ENCODE measurements at regions not wholly inside any gene's neighbourhood (a gene's known extent, or its start where the extent isn't known, plus 50 kb on each side); places are given as distances from the start of the nearest gene placed in this dataset.

DNA sequence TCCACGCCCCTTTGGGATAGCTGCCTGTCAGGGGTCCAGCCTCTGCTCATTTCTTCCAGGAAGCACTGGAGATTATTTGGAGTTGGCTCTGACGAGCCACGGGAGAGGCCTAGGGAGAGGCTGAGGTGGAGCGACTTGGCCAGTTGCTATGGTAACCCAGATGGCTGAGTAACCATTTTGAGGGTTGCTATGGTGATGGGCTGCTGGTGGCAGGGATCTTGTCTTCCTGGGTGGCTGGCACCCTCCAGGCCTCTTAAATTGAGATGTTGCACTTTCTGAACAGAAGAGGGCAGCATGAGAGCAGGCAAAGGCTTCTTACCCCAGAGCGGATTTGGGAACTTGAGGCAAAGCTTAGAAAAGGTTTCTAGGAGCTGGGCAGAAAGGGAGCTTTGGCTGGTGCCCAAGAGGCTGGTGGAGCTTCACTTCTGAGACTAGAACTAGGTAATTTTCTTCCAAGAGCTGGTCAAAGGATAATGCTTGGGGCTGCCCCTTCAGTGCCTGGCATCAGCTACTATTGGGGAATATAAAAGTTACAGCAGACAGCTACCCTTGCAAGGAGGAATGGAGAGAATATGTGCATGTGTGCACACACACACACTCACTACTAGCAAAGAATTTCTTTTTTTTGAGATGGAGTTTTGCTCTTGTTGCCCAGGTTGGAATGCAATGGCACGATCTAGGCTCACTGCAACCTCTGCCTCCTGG is 72.5 kb downstream of the NDUFS5 start:
- Histone ChIP-seq H3K27me3 (replicated peaks; ENCODE audit: control insufficient read depth, insufficient read depth, low read length, poor library complexity, severe bottlenecking) (no peaks in the 10 kb centered on the region), H3K9me3 (ENCODE audit: control insufficient read depth, low read length) (no peaks in the 10 kb centered on the region), H3K4me1 (ENCODE audit: control insufficient read depth, insufficient read depth, low read length, poor library complexity, severe bottlenecking) (peaks cover 7% of the 10 kb centered on the region), H3K36me3 (ENCODE audit: control insufficient read depth, insufficient read depth, low read length) (no peaks in the 10 kb centered on the region), H3K27ac (ENCODE audit: insufficient read depth, low read length, poor library complexity, severe bottlenecking) (no peak overlapping the region), H3K4me3 (ENCODE audit: insufficient read depth, low read depth, low read length, poor library complexity, severe bottlenecking) (no peak overlapping the region)
- peak; percentile 45 to 58 (median 52) for DNase-seq

DNA sequence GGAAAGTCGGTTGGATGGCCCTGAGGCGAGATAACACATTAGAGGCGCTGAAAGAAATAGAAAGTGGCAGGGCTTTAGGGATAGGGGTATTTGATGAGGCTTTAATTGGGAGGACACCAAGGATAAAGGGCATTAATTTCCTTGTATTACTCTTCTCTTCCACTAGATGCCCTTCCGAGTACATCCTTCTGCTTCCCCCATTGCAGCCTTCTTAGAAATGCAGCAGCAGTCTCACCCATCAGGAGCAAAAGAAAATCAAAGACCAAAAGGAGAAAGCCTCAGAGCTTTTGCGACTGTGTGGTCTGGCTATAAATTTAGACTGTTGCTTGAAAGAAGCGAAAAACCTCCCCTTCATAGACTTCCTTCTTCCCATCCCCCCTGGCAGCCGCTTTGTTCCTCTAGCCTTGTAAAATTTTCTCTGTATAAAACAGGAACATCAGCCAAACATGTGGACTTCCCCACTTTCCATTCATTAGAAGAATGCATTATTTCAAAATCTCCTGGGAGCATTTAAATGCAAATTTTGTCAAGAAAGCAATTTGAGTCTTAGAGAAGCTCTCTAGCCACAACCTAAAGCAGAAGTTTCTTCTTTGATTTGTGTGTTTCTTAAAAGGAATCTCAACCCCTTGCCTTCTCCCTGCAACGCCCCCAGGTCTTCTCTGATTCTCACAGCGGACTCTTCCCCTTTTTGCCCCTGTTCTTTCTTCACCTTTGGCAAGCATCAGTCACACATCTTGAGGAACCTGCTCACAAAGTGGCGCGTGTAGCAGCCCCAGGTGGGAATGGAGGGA is 76.6 kb downstream of the NDUFS5 start:
- Histone ChIP-seq H3K4me3 (ENCODE audit: insufficient read depth, low read depth, low read length, poor library complexity, severe bottlenecking) (no peak overlapping the region), H3K9me3 (ENCODE audit: control insufficient read depth, low read length) (no peaks in the 10 kb centered on the region), H3K27me3 (replicated peaks; ENCODE audit: control insufficient read depth, insufficient read depth, low read length, poor library complexity, severe bottlenecking) (no peaks in the 10 kb centered on the region), H3K36me3 (ENCODE audit: control insufficient read depth, insufficient read depth, low read length) (no peaks in the 10 kb centered on the region), H3K27ac (ENCODE audit: insufficient read depth, low read length, poor library complexity, severe bottlenecking) (no peak overlapping the region), H3K4me1 (ENCODE audit: control insufficient read depth, insufficient read depth, low read length, poor library complexity, severe bottlenecking) (peaks cover 19% of the 10 kb centered on the region)
- DNase-seq, result no peak

DNA sequence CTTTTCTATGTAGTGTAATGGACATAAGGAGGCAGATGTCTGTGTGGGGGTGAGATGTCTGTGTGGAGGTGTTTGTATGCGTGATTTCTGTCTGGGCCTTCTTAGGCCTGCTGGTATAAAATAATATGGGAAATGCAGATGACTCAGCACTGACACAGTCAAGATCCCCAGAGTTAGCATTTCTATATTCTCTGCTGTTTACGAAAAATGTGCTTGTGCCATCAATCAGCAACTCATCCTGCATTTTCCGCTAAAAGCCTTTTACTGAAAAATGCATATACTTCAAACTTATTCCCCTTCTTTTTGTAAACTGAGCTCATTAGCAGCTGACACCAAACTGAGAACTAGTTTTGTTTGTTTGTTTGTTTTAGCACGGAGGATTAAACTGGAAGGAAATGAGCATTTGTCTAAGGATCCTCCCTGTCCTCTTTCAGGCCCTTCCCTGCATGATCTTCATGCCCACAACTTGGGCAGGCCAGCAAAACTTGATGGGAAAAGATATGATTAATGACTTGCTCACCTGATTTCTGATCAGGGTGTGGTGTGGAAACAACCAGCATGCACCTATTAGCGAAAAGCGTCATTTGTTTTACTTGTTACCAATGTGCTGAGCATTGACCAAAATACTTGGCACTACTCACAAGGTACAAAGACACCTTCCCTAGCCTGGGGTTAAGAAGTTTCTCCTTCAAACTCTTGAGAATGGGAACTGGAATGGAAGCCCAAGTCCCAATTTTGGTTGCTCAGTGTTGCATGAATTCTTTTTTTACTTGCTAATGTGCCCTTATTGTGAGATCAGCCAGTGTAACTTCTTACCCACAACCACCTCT is 77.4 kb downstream of the NDUFS5 start:
- Histone ChIP-seq H3K9me3 (ENCODE audit: control insufficient read depth, low read length) (no peaks in the 10 kb centered on the region), H3K36me3 (ENCODE audit: control insufficient read depth, insufficient read depth, low read length) (no peaks in the 10 kb centered on the region), H3K4me1 (ENCODE audit: control insufficient read depth, insufficient read depth, low read length, poor library complexity, severe bottlenecking) (peaks cover 16% of the 10 kb centered on the region), H3K4me3 (ENCODE audit: insufficient read depth, low read depth, low read length, poor library complexity, severe bottlenecking) (no peak overlapping the region), H3K27ac (ENCODE audit: insufficient read depth, low read length, poor library complexity, severe bottlenecking) (no peak overlapping the region), H3K27me3 (replicated peaks; ENCODE audit: control insufficient read depth, insufficient read depth, low read length, poor library complexity, severe bottlenecking) (no peaks in the 10 kb centered on the region)
- DNase-seq, result no peak

DNA sequence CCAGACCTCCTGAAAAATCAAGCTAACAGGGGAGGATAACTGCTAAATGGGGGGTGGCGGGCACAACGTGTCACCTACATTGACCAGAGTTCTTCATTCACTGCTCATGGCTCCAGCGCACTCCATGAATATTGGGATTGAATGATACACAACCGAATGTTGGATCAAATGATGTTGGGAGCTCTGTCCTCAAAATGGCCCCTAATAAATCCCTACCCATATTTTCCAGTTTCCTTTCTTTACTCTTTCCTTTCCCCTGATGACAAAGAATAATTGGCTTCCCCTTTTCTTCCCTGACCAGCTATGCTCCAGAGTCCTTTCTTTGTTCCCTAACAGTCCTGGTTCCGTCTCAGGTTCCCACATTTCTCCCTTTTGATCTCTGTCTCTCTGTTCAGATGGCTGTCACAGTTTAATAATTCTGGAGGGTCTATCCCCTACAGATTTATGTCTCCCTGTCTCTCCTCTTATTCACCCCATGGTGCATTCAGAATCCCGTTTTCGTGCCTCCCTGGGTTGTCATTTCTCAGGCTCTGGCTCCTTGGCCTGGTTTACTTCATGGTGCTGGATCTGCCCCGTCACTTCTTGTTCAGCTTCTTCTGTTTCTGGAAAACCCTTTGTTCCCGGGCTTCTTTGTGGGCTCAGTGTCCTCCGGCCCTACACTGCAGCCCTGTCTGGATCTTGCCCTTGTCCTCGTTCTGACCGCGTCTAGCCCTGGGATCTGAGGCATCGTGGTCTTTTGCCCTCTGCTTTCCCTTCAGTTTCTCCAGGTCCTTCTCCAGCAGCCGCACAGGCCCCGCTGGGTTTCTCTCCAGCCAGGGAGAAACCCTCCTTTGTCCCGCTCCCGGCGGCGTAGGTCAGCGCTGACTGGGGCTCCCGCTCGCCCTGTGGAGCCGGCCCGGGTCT is 78.3 kb downstream of the NDUFS5 start:
- DNase-seq, result no peak
- no peak overlapping the region for H3K4me3 ChIP-seq (ENCODE audit: insufficient read depth, low read depth, low read length, poor library complexity, severe bottlenecking)

DNA sequence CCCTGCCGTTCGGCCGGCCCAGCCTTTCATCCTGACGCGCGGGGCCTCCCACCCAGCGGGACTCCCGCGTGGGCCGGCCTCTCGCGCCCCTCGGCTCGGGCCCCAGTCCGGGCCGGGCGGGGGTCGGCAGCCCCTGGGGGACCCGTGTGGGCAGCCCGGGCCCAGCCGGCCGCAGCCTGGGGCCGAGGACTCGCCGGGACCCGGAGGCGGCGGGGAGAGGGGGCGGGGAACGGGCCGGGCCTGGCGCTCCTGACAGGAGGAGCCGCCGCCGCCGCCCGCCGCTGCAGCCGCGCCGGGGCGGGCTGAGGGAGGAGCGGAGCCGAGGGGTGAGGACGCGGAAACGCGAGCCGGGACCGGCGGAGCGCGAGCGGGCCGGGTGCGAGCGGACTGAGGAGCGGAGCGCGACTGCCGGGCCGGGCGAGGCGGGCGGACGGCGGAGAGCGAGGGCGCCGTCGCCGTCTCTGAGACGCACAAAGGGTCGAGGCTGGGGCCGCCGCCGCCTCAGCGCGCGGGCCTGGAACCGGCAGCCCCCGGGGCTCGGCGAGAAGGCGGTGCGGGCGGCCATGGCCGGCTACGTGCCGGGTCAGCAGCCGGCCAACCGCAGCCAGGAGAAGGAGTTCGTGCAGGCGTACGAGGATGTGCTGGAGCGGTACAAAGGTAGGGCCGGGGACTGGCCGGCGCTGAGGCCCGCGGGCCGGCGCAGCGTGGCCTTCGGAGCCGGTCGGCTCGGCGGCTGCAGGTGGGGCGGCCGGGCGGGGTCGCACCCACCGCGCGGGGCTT is 79.1 kb downstream of the NDUFS5 start:
- Histone ChIP-seq H3K9me3 (ENCODE audit: control insufficient read depth, low read length) (no peaks in the 10 kb centered on the region), H3K27me3 (replicated peaks; ENCODE audit: control insufficient read depth, insufficient read depth, low read length, poor library complexity, severe bottlenecking) (no peaks in the 10 kb centered on the region), H3K4me1 (ENCODE audit: control insufficient read depth, insufficient read depth, low read length, poor library complexity, severe bottlenecking) (peaks cover 16% of the 10 kb centered on the region), H3K4me3 (ENCODE audit: insufficient read depth, low read depth, low read length, poor library complexity, severe bottlenecking) (peak overlapping the region; percentile 63), H3K36me3 (ENCODE audit: control insufficient read depth, insufficient read depth, low read length) (no peaks in the 10 kb centered on the region), H3K27ac (ENCODE audit: insufficient read depth, low read length, poor library complexity, severe bottlenecking) (peak overlapping the region; percentile 27)
- DNase-seq, result peak; percentile 25 to 40 (median 38)

More for the DNA sequence above, 78.3 kb downstream of the NDUFS5 start:
- Histone ChIP-seq H3K27ac (ENCODE audit: insufficient read depth, low read length, poor library complexity, severe bottlenecking) (no peak overlapping the region), H3K4me1 (ENCODE audit: control insufficient read depth, insufficient read depth, low read length, poor library complexity, severe bottlenecking) (peaks cover 16% of the 10 kb centered on the region), H3K9me3 (ENCODE audit: control insufficient read depth, low read length) (no peaks in the 10 kb centered on the region), H3K36me3 (ENCODE audit: control insufficient read depth, insufficient read depth, low read length) (no peaks in the 10 kb centered on the region), H3K27me3 (replicated peaks; ENCODE audit: control insufficient read depth, insufficient read depth, low read length, poor library complexity, severe bottlenecking) (no peaks in the 10 kb centered on the region)

DNA sequence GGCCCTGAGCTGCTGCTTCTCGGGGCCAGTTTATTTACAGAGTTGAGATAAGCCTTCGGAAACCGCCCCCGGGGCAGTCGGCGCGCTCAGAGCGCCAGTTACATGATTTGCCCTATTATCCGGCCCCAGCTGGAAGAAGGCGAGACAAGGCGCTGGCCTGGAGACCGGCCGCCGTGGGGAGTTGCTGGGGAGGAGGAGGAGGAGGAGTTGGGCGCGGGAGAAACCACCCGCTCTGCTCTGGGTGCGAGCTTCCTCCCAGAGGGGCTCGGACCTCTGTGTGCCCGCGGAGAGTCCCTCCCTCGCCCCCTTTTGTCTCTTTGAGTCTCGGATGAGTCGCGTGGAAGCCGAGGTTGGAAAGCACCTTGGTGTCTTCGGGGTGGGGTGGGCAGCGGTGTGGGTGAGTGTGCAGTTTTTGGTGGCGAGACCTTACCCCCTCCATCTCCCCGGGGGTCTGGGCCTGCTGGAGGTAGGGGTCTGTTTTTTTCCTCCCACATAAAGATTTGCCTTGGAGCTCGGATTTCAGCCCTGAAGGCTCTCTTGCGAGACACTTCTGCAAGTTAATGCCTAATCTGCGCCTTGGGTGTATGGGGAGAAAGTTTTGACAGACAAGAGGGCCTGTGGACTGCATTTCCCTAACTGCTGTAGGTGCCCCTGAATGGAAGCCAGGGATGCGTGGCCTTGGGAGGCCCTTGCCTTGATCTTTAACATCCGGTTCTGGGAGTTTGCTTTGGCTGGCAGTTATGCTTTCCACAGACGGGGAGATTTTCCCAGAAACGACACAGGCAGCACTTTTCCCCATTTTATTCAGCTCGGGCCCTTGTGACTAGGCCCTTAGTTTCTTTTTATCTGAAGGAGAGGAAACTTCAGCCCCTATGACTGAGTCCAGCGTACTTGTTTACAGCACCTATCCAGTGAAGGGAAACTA is 80.0 kb downstream of the NDUFS5 start:
- DNase-seq, result peak in 1 of 3 donors; percentile 10
- Histone ChIP-seq H3K27ac (ENCODE audit: insufficient read depth, low read length, poor library complexity, severe bottlenecking) (peak overlapping the region; percentile 27), H3K4me3 (ENCODE audit: insufficient read depth, low read depth, low read length, poor library complexity, severe bottlenecking) (peak overlapping the region; percentile 63), H3K27me3 (replicated peaks; ENCODE audit: control insufficient read depth, insufficient read depth, low read length, poor library complexity, severe bottlenecking) (no peaks in the 10 kb centered on the region), H3K4me1 (ENCODE audit: control insufficient read depth, insufficient read depth, low read length, poor library complexity, severe bottlenecking) (peaks cover 16% of the 10 kb centered on the region), H3K36me3 (ENCODE audit: control insufficient read depth, insufficient read depth, low read length) (no peaks in the 10 kb centered on the region), H3K9me3 (ENCODE audit: control insufficient read depth, low read length) (no peaks in the 10 kb centered on the region)

DNA sequence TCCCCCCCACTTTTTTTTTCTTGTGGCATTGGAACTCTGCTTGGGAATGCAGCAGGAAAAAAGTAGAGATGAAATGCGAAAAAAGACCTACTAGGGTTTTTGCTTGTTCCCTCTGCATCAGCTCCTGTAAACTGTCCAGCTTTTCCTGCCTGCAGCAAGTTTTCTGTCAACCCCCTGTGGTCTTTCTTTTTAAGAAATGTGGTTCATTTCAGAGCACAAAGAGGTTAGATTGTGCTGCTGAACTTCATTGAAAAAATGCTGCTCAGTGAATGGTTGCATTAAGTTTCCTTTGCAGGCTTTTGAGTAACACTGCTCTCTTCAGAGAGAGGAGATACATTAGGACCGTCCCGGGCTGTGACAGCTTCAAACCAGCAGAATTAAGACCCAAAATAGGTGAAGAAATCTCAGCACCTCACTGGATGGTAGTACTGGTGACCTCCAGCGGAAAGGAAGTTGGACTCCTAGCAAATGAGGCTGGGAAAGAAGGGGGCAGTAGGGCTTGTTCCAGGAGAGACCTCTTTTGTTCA is 80.7 kb downstream of the NDUFS5 start:
- H3K36me3 ChIP-seq (ENCODE audit: control insufficient read depth, insufficient read depth, low read length), result no peaks in the 10 kb centered on the region
- no peak overlapping the region for H3K27ac ChIP-seq (ENCODE audit: insufficient read depth, low read length, poor library complexity, severe bottlenecking)
- no peak overlapping the region for H3K4me3 ChIP-seq (ENCODE audit: insufficient read depth, low read depth, low read length, poor library complexity, severe bottlenecking)
- peaks cover 16% of the 10 kb centered on the region for H3K4me1 ChIP-seq (ENCODE audit: control insufficient read depth, insufficient read depth, low read length, poor library complexity, severe bottlenecking)
- H3K9me3 ChIP-seq (ENCODE audit: control insufficient read depth, low read length), result no peaks in the 10 kb centered on the region
- DNase-seq, result no peak
- H3K27me3 ChIP-seq (replicated peaks; ENCODE audit: control insufficient read depth, insufficient read depth, low read length, poor library complexity, severe bottlenecking), result no peaks in the 10 kb centered on the region
